ENCODE measurements at regions not wholly inside any gene's neighbourhood (a gene's known extent, or its start where the extent isn't known, plus 50 kb on each side); places are given as distances from the start of the nearest gene placed in this dataset.
A peak's percentile ranks its signal among the peaks of the same experiment; 100 is the strongest.

DNA sequence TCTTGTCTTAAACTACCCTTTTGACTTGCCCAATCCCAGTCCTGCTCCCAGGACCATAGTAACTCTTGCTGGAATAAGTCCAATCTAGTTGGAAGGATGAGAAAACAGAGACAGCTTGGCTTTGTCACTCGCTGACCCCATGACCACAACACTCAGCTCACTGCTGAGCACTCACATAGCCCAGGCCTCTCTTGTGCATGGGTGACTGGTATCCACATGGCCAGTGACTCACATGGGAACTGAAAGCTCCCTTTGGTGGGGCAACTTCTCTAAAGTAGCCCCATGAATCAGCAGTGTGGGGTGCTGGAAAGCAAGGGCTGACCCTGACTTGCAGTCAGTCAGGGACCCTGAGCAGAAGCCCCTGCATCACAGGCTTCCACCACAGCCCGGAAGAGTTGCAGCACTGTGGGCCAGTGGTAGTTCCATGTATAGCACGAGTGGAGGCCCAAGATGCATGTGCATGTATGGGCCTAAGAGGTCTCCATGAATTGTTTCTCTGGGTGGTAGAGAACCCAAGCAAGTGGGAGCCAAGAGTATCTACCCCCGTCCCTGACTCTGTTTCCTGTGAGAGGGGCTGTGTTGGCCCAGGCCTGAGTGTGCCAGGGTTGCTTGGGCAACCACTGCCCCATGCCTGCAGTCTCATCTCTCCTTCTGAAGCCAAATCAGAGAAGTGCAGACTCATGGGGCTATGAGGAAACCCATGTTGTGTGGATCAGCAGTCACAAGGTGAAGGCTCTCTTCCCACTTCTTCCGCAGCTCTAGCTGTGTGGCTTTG, 62.1 kb upstream of the XCR1 start:
- no peak for DNase-seq

DNA sequence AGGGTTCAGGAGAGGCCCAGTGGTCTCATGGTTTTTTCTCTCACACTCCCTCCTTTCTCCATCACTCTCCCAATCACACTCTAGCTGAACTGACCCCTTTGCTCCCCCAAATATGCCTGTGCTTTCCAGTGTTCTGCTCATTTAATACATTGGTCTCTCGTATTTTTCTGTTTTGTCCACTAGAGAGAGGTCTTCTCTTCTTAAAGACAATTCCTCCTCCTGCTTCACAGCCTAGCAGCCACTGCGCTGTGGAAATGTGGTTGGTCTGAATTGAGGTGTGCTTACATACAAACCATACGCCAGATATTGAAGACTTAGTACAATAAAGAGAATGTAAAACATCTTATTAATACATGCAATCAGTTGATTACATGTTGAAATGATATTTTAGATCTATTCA, 60.6 kb upstream of the XCR1 start:
- no peak for DNase-seq

DNA sequence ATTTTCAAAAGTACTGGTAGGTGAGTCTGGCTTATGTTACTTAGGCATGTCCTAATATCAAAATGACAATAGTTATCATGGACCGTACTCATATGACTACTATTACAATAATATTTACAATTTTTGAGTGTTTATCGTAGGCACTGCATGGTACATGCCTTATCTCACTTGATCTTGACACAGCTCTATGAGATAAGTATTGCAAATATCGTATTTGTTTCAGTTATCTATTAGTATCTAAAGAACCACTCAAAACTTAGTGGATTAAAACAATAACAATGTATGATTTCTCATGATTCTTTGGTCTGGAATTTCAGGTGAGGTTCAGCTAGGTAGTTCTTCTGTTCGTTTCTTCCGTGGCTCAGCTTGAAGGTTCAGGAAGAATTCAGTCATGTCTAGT, 59.7 kb upstream of the XCR1 start:
- DNase-seq, result no peak

DNA sequence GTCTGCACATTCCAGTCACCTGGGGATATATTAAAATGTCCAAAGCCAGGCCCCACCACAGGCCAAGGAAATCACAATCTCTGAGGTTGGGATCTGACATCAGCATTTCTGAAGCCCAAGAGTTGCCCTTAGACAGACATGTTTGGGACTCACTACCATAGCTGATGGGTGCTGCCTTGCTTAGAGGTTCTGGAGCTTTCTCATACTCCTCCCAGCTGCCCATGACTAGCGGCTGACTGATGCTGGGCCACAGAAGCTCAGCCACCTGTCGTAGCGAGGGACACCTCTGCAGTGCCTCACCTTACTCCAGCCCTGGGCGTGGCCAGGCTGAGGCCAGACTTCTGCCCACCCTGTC, 58.8 kb upstream of the XCR1 start:
- no peak for DNase-seq

DNA sequence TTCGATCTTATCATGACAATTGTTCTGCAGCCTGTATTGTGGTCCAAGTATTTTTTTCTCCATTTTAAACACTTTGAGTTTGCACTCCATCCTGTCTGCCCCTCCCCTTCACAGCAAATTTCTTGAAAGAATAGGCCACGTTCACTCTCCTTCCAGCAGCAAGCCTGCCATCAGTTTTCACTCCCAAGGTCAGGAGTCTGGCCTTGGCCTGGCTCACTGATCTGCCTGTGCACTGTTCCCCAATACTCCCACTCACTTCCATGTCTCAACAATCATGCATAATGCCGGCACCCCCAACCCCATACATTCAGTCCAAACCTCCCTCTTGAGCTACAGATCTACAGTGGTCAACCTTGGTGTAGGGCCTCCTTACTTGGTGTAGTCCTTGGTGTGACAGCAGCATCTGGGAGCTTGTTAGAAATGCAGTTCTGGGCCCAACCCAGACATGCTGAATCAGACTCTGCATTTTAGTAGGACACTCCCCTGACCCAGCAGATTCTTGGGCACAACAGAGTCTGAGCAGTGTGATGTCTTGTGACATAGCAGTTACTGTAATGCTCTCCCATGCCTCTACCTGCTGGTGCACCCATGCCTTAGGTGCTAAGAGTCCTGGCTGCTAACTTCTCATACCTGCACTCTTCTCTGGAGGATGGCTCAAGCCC, 58.3 kb upstream of the XCR1 start:
- DNase-seq, result no peak

DNA sequence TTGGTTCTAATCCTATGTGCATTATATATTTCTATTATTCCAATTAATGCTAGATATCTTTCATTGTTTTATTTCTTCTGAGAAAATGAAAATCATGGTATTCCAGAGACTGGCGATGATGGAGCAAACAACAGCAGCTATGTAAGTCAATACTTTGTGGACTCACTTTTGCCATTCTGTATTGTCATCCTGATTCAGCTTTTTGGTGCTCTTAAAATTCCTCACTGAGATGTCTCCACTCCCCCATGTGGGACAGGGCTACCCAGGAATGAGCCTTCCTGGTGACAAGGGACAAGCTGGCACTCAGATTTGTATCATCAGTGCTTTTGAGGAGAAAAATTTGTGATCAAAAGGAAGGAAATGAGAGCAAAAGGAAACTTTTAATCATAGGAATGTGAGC, 56.7 kb upstream of the XCR1 start:
- DNase-seq, result no peak

DNA sequence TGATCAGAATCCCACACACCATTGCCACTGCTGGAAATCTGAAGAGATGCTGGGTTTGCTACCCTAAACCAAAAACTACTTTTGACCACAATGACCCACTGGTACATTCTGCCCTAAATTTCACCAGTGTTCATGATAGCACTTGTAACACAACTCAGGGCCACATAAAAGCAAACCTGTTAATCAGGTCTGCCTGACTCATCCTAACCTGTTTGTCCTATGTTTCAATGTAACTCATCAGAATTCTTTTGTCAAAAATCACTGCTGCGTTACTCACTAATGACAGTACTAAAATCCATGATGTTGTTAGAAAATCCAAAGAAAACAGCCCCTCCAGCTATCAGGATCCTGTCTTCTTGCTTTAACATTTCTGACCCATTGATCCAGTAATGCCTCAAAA, 55.6 kb upstream of the XCR1 start:
- DNase-seq, result no peak

DNA sequence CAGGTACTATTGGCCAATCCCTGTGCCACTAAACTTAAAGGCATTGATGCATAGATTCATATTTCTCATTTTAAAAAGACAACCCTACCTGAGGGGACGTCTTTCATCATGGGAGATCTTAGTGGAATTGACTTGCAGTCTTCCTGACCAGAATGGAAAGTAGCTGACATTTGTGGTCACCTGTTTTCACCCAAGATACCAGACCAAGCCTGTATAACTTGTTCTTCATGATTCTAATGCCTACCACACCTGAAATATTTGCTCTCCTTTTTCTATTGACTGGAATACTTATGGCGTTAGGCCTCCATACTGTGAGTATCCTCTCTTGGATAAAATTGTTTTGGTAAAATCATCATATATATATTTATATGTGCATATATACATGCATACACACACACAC, 54.7 kb upstream of the XCR1 start:
- DNase-seq, result no peak

DNA sequence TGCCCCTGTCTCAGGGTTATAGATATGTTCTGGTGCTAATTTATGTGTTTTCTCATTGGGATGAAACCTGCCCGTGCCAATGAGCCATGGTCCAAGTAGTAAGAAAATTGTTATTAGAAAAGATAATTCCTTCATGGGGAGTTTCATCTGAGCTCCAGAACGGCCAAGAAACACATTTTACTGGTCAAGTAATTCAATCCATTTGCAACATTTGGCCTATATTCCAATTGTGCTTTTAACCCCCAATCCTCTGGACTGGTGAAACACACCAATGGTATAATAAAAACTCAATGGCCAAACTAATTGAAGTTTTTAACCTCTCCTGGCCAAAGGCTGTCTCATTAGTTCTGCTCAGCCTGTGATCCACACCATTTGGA, 53.7 kb upstream of the XCR1 start:
- DNase-seq, result no peak

DNA sequence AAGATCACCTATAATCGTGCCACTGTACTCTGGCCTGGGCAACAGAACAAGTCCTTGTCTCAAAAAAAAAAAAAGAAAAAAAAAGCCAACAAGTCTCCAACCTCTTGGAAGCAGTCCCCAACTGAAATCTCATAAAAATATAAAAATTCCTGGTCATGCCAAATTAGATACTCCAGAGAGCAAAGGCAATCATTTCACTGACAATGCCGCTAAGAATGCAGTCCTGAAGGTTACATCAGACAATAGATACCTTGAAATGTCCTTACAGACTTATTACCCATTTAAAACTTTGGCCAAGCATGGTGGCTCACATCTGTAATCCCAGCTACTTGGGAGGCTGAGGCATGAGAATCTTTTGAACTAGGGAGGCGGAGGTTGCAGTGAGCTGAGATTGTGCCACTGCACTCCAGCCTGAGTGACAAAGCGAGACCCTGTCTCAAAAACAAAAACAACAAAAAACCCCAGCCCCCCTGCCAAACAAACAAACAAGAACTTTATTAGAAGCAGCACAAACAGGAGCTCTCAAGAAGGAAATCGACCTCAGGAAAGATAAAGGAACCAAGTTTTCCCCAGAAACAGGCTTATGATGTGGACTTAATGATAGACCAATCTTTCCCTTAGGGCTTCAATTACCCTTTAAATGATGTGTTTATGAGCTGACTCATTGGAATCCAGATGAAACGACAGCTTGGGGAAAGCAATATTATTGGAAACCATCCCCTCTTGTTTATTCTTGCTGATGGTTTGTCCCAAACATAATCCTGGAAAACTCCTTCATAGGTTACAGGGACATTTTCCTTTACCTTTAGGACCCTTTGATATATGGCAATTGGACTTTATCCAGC, 53.1 kb upstream of the XCR1 start:
- no peak for DNase-seq

DNA sequence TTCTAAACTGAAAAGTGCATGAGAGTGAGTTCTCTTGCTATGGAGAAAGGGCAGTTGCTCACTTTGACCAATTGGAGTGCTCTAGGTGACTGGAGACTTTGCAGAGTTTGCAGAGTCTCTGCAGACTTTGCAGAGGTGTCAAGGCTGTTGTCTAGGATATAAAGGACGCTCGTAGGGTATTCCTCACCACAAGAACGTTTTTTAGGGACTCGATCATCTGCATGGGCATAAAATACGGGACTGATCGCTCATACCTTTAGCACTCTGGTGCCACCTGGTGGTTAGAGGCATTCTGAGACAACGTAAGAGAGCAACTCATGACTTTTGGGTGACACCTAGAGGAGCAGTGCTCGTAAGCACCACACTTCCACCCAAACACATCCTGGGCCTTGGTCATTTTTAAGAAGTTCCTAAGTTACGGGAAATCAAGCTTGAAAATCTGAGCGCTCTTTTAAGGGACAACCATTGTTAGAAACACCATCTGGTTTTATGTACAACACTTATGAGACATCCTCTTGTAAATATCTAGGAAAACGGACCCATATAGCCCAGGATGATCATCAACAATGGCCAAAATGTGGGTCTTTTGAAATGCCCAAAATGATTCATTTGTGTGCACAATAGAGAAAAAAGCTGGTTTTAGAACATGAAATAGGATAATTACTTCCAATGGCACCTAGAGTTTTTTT, 51.6 kb upstream of the XCR1 start:
- DNase-seq, result peak; percentile 80 to 83
